ENCODE measurements at regions not wholly inside any gene's neighbourhood (a gene's known extent, or its start where the extent isn't known, plus 50 kb on each side); places are given as distances from the start of the nearest gene placed in this dataset.

- DNase-seq = no peak
These were observed 1243.4 kb downstream of the MAT2B start for GRCh38 chr5:164748861-164749260.

DNA sequence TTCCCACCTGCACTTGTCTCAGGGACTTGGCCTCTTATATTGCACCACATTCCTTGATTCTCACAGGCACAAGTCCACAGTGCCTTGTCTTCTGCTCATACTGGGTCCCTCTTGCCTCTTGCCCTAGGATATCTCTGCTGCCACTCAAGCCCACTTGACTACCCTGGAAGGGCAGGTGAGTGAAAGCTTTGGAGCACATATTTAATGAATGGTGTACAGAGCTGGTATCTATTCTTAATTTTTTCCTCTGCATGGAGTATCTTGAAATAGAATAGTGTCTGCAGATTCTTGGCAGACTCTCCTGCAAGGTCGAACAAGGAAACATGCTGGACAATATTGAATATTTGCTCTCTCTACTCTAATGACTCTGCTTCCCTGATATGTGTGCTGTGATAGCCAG, 1248.0 kb downstream of the MAT2B start:
- DNase-seq = no peak

DNA sequence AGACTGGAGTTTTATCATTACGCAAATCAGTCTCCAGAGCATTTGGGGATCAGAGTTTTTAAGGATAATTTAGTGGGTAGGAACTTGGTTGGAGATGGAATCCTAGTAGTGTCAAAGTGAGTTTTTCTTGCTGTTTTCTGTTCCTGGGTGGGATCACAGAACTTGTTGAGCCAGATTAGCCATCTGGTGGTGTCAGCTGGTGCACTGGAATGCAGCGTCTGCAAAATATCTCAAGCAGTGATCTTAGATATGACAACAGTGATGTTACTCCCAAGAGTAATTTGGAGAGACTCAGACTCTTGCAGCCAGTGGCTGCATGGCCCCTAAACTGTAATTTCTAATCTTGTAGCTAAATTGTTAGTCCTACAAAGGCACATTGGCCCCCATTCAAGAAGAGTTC, 1257.8 kb downstream of the MAT2B start:
- DNase-seq = peak; percentile 71

DNA sequence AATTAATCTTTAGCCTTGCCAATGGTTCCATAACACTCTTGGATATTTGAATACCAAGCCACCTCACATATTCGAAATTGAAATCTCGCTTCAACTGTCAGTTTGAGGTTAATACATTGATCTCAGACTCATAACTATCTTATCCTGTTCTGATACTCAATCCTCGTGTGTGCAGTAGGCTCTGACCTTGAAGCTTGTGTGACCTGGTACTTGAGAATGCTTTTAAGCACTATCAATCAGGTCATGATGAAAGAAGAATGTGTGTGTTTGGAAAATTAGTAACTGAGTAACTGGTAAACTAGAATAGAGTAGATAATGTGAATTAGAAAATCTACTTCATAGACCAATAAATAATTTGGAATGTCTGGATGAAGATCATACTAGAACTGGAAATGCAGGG, 1266.7 kb downstream of the MAT2B start:
- DNase-seq = no peak

- no peak for DNase-seq
These were observed 1278.8 kb downstream of the MAT2B start for GRCh38 chr5:164784230-164784629.

GRCh38 chr5:164798110-164798509, 1292.7 kb downstream of the MAT2B start:
- DNase-seq = no peak

DNA sequence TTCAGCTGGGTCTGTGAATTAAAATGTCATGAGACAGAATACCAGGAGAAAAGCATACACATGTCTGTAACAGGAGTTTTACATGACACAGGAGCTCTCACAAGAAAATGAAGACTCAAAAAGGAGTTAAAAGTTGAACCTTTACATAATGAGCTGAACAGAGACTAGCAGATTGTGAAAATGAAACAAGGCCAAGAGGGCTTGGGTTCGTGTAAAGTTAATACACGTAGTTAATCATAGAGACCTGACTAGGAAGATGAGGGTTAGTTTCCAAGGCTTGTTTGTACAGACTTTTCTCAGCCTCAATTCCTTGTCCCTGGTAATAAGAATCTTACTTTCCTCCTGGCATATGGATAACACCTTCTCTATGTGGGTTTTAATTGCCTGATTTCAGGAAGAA, 1294.0 kb downstream of the MAT2B start:
- no peak for DNase-seq

DNA sequence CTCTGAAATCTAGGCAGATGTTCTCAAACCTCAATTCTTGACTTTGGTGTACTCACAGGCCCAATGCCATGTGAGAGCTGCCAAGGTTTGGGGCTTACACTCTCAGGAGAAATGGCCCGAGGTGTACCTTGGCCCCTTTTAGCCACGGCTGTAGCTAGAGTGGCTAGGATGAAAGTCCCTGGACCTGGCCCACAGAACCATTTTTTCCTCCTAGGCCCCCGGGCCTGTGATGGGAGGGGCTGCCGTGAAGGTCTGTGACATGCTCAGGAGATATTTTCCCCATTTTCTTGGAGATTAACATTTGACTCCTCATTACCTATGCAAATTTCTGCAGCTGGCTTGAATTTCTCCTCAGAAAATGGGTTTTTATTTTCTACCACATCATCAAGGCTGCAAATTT, 1296.5 kb downstream of the MAT2B start:
- no peak for DNase-seq

DNA sequence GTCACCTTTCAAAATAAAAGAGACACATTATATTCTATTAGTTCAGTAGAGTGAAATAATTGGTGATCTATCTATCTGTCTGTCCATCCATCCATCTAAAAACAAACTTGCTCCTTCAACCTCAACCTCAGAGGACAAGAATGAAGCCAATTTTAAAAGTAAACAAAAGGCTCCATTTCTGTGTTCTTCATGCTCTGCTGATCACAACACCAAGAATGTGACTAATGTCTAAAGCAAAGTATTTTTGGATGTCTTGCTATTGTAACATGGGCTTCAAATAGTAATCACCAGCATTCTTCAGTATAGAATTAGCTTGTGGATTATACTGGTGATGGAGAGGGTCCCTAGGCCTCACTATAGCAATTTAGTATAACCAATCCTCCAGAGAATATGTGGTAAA, 1304.4 kb downstream of the MAT2B start:
- DNase-seq = no peak

DNA sequence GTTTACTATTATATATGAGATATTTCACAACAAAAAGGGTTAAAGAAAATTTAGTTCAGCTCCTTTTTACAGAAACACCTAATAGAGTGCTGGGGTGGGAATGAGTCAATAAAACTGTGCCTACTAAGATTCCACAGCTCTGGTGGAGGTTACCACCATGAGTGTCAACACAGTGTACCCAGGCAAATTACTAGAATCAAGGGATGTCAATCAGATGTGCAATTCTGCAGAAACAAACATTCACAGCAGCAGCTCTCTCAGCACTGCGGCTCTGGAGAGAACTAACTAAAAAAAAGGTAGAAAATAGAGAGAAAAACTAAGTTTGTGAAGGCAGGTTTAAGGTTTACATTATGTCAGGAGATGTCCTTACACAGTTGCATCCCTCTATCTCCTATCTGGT, 1313.0 kb downstream of the MAT2B start:
- DNase-seq = no peak

DNA sequence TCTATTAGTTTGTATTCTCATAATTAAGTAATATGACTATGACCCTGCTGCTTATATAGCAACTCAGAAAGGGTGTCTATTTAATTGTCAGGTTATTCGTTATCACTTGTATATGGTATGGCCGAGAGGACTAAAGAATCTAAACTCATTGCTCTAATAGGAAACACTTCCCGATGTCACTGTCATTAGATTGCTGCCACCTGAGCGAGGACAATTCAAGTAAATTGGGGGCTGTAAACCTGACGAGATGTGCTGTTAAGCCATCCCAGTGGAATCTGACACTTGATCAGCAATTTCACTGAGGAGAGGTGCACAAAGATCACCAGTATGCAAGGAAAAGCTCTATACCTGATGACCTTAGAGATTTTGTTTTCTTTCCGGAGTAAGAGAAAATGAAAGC, 1319.3 kb downstream of the MAT2B start:
- DNase-seq = no peak

- DNase-seq = no peak
These were observed 1327.1 kb downstream of the MAT2B start for GRCh38 chr5:164832516-164832915.

GRCh38 chr5:164844348-164844747, 1338.9 kb downstream of the MAT2B start:
- no peak for DNase-seq

DNA sequence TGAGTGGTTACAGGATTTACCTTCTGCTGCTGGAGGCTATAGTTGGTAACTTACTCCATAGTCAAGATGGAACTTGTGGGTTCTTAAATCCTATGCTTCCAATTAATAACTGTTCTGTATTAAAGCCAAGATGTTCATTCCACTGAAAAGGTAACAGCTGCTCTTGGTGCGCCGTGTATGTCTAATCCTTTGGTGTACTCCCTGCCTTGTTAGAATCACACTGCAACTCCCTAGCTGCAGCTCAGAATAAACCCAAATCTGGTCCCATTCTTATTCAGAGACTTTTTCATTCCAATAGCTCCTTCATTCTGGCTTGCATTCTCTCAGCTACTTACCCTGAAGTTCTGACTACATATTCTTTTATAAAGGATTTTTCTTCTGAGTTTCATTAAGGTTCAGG, 1355.5 kb downstream of the MAT2B start:
- no peak for DNase-seq

DNA sequence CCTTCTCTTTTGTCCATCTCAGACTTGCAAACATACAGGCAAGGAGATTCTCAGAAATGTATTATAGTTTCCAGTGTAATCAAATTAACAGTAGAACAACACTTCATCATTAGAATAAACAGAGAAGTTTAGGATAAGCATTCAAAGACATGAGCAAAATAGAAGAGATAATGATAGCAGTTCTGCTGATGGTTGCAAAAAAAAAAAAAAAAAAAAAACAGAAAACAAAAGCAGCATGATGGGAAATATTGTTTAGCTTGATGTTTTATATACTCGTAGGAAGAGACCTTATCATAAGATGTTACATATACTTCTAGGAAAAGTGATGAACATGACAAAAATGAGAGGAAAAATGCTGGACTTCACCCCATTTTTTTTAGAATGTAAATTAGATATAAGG, 1356.2 kb downstream of the MAT2B start:
- no peak for DNase-seq

DNA sequence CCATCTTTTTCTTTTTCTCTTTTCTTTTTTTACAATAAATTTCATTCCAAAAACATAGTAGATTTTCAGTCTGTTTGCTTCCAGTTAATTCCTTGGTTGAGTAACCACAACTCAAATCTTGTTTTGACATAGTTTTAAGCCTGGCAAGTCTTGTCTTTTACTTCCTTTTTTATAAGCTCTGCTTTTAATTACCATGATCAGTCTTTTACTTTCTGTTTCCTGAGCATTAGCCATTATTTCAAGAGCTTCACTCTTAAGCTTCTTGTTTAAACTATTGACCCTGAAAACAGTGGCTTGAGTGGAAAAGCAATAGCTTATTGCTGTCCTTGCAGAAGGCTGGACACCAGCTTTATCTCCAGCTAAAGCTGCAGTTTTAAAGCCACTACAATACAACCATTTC, 1363.3 kb downstream of the MAT2B start:
- DNase-seq = no peak

DNA sequence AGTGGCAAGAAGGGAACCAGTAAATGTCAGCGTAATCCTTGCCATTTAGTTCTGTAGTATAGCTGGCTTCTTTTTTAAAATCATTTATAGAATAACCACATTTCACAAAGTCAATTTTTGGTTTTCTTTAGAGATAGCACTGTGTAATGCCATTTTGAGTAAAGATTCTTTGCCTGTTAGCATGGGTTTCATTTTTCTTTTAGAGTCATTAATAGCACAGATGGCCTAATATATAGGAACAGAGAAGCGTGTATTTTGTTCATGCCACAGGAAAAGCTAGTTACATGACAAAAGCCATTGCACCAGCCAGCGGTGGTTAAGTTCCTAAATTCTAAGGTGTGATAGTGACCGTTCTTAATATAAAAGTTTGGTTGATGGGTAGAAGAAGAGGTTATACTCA, 1363.9 kb downstream of the MAT2B start:
- no peak for DNase-seq

- DNase-seq = no peak
These were observed 1371.4 kb downstream of the MAT2B start for GRCh38 chr5:164876793-164877192.

- DNase-seq = no peak
These were observed 1376.0 kb downstream of the MAT2B start for GRCh38 chr5:164881442-164881841.

- no peak for DNase-seq
These were observed 1379.8 kb downstream of the MAT2B start for GRCh38 chr5:164885179-164885578.

GRCh38 chr5:164893071-164893470, 1387.7 kb downstream of the MAT2B start:
- DNase-seq = no peak

GRCh38 chr5:164898705-164899104, 1393.3 kb downstream of the MAT2B start:
- no peak for DNase-seq

DNA sequence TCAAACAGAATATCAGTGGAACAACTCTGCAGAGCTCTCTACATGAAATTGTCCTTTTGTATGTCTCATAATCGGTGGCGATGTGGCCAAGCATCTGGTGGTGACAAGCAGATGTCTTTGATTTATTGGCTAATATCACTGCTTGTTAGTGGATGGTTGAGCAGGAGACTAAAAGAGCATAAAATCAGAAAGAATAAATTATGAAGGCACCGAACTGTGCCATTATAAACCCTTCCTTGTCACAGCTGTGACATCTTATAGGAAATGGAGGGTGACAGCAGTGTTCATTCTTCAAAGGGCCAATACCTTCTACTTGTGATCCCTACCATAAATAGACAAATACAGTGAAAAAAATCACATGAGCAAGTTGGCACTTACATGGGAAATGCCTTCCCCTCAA, 1404.3 kb downstream of the MAT2B start:
- no peak for DNase-seq

DNA sequence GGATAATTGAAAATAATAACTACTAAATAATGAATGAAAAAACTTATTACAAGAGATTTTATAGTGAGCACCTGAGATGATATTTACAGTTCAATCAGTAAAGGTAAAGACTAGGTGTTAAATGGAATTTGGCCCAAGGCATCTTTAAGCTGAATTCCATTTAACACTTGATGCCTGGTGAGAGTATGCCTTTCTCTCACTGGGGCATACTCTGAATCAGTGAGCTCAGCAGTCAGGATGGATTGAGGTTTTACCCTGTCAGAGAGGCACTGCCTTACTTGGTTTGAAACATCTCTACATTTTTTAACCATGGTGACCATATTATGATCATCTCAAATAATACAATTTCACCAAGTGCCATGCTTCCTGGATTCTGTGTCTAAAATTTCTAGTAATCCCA, 1416.3 kb downstream of the MAT2B start:
- no peak for DNase-seq

- no peak for DNase-seq
These were observed 1428.6 kb downstream of the MAT2B start for GRCh38 chr5:164934039-164934438.

DNA sequence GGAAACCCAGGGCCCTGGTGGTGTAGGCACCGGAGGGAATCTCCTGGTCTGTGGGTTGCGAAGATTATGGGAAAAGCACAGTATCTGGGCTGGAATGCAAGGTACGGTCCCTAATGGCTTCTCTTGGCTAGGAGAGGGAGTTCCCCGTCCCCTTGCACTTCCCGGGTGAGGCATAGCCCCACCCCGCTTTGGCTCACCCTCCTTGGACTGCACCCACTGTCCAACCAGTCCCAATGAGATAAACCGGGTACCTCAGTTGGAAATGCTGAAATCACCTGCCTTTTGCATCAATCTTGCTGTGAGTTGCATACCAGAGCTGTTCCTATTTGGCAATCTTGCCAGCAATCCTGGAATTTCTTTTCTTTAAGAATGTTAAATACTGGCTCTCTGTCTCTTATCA, 1429.1 kb downstream of the MAT2B start:
- DNase-seq = peak; percentile 46

Data from islet precursor cell (in vitro differentiated cells).